WTC11 (cell line): ENCODE measurements at regions not wholly inside any gene's neighbourhood (a gene's known extent, or its start where the extent isn't known, plus 50 kb on each side); places are given as distances from the start of the nearest gene placed in this dataset.

Experiments
- ATF2 ChIP-seq: sonication (generic); formaldehyde crosslinking; IDR thresholded peaks from 2 replicates; pipeline ENCODE4 v1.8.1; 2022; ENCODE audit warnings: low read depth, missing genetic modification reagents, borderline replicate concordance
- TCF7 ChIP-seq: sonication (generic); formaldehyde crosslinking; IDR thresholded peaks from 2 replicates; pipeline ENCODE4 v1.8.0; 2022; ENCODE audit warnings: mild to moderate bottlenecking, low read depth, missing genetic modification reagents, moderate library complexity
- TF ChIP-seq, protein P1 (sequence below): fragments of 200-600 bp; IDR thresholded peaks from 2 replicates; pipeline ENCODE4 v1.8.0; 2022; ENCODE audit warnings: antibody characterized with exemption
- TF ChIP-seq, protein P2 (sequence below): sonication (generic); formaldehyde crosslinking; IDR thresholded peaks from 2 replicates; pipeline ENCODE4 v1.8.0; 2022; ENCODE audit warnings: mild to moderate bottlenecking, missing genetic modification reagents

GRCh38 chr12:114817571-114818425, 133.8 kb upstream of the TBX3 start:
- TF ChIP-seq, protein P1, sequence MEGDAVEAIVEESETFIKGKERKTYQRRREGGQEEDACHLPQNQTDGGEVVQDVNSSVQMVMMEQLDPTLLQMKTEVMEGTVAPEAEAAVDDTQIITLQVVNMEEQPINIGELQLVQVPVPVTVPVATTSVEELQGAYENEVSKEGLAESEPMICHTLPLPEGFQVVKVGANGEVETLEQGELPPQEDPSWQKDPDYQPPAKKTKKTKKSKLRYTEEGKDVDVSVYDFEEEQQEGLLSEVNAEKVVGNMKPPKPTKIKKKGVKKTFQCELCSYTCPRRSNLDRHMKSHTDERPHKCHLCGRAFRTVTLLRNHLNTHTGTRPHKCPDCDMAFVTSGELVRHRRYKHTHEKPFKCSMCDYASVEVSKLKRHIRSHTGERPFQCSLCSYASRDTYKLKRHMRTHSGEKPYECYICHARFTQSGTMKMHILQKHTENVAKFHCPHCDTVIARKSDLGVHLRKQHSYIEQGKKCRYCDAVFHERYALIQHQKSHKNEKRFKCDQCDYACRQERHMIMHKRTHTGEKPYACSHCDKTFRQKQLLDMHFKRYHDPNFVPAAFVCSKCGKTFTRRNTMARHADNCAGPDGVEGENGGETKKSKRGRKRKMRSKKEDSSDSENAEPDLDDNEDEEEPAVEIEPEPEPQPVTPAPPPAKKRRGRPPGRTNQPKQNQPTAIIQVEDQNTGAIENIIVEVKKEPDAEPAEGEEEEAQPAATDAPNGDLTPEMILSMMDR, result no peak
- no peak for TF ChIP-seq ATF2 (CRISPR knock-in tag)
- TF ChIP-seq, protein P2, sequence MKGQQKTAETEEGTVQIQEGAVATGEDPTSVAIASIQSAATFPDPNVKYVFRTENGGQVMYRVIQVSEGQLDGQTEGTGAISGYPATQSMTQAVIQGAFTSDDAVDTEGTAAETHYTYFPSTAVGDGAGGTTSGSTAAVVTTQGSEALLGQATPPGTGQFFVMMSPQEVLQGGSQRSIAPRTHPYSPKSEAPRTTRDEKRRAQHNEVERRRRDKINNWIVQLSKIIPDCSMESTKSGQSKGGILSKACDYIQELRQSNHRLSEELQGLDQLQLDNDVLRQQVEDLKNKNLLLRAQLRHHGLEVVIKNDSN (CRISPR knock-in tag), result no peak
- no peak for TF ChIP-seq TCF7 (CRISPR knock-in tag)
